GM21619 (cell line): ENCODE measurements at regions not wholly inside any gene's neighbourhood (a gene's known extent, or its start where the extent isn't known, plus 50 kb on each side); places are given as distances from the start of the nearest gene placed in this dataset.
A peak's percentile ranks its signal among the peaks of the same experiment; 100 is the strongest.
"Not testable (repeated sequence)": the region's sequence is repeated elsewhere in the genome, so short reads cannot be mapped to it uniquely, and the experiment has no call there.

ENCODE experiments used
- ATAC-seq: cut with Tn5 transposase; IDR thresholded peaks from one replicate; pipeline ENCODE4 v1.9.1; 2021; ENCODE audit not compliant: unreplicated experiment

DNA sequence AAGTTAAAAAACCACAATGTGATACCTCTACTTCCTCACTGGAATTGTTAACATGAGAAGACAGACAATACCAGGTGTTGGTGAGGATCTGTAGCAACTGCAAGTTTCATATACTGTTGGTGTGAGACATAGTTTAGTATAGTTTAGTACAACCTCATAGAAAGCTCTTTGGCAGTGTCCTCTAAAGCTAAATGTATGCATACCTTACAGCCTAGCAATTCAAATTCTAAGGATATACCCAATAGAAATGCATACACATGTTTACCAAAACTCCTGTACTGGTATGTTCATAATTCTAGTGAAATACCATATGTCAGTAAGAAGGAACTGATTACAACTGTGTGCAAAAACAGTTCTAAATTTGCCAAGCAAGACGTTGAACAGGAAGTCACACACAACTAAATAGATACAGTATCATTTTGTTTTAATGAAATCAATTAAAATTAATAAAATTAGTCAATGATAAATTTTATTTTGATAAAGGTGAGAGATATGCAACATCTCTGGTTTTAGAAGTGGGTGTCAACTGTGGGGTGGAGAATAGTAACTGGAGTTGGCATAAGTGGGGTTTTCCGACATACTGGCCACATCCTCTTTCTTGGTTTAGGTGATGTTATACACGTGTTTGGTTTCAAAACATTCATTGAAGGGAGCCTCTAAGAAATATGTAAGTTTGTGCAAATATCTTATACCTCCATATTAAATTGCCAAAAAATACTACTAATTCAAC, 450.7 kb downstream of the PTPRC start:
- peak; percentile 89 for ATAC-seq

DNA sequence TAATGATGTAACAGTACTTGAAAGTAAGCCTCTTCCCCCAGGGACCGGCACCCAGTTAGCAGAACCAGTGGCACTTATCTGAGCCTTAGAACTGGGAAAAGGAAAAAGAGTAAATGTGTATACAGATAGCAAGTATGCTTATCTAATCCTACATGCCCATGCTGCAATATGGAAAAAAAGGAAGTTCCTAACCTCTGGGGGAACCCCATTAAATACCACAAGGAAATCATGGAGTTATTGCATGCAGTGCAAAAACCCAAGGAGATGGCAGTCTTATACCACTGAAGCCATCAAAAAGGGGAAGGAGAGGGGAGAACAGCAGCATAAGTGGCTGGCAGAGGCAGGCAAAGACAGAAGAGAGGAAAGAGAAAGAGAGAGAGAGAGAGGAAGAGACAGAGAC, 456.8 kb downstream of the PTPRC start:
- not testable (repeated sequence) for ATAC-seq

DNA sequence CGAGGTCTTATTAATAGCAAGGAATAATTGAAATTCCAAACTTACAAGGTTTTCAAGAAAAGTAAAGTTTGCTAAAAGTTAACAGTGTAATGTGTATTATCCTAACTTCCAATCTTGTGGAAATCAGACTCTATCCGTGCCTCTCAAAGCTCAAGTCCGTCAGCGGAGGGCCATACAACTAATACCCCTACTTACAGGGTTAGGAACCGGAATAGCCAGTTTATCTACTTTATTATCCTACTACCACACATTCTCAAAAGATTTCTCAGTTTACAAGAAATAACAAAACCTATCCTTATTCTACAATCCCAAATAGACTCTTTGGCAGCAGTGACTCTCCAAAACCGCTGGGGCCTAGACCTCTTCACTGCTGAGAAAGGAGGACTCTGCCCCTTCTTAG, 457.8 kb downstream of the PTPRC start:
- no peak for ATAC-seq

DNA sequence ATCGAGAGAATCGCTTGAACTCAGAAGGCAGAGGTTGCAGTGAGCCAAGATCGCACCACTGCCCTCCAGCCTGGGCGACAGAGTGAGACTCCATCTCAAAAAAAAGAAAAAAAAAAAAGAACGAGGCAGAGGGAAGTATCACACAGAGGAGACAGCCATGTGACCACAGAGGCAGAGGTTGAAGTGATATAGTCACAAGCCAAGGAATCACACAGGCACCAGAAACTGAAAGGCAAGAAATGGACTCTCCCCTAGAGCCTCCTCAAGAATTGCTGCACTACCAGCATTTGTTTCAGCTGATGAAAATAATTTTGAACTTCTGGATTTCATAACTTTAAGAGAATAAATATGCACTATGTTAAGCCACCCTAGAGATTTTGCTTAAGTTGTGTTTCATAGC, 459.6 kb downstream of the PTPRC start:
- no peak for ATAC-seq

DNA sequence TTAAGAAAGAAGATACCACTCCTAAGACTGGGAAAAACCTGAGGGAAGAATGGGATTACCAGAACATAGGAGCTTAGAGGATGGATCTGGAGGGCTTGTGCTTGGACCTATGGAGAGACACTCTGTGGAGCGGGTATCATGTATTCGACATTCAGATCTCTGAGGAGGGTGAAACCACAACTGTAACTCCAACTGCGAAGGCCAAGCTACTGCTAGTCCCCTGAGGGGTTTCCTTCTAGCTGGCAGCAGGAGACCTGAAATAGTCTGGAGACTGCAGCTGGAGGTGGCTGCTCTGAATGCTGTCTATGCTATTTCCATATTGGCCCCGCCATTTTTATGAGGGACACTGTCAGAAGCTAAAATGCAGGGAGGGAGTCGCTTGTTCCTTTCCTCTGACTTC, 462.3 kb downstream of the PTPRC start:
- no peak for ATAC-seq

DNA sequence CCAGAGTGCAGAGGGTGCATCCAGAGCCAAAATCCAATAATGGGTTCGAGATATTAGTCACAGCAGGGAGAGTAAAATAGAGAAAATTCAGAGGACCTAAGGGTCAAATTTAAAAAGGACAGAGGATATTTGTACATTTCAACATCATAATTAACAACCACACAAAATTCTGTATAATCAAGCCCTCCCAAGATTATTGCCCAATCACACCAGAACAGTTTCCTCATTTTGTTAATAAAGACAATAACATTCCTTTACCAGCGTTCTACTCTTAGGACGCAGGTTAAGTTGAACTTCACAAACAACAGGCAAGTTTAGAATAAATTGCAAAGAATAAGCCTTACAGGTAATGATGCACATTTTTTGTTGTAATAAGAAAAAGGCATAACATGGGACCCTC, 462.8 kb downstream of the PTPRC start:
- ATAC-seq = no peak

DNA sequence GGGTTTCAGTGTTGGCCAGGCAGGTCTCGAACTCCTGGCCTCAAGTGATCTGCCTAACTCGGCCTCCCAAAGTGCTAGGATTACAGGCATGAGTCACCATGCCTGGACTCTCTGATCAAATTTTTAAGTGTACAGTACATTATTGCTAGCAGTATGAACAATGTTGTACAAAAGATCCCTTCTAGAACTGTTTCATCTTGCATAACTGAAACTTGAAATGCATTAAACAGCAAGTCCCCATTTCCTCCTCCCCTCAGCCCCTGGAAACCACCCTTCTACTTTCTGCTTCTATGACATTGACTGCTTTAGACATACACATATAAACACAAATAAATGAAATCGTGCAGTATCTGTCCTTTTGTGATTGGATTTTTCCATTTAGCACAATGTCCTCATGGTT, 463.4 kb downstream of the PTPRC start:
- peak; percentile 69 for ATAC-seq

DNA sequence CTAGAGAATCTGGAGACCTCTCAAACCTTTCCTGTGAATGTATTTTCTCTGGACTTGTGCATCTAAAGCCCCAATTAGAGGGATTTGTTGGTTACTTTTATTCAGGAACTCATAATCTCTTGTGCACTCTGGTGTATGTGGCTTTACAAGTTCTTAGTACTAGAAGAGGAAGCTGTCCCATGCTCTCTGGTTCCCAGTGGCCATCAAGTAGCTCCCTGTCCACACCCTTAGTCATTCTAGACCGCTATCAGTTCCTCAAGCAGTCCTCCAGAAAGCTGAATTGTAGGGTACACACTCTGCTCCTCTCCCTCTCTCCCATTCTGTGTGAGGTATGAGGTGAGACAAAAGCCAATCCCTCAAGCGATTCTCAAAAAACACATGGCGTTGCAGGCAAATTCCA, 470.3 kb downstream of the PTPRC start:
- no peak for ATAC-seq

DNA sequence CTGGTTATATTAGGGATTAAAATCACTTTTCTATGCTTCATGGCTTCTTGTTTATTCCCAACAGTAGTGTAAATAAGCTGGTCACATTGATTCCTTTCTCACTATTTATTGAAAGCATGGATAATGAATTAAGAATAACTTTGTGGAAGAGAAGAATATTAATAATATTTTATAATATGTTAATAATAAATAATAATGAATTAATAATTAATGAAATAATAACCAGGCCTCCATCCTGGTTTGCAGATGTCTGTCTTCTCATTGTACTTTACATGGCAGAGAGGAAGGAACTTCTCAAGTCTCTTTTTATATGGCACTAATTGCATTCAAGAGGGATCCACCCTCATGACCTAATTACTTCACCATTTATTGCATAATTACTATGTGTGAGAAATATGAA, 473.5 kb downstream of the PTPRC start:
- no peak for ATAC-seq

DNA sequence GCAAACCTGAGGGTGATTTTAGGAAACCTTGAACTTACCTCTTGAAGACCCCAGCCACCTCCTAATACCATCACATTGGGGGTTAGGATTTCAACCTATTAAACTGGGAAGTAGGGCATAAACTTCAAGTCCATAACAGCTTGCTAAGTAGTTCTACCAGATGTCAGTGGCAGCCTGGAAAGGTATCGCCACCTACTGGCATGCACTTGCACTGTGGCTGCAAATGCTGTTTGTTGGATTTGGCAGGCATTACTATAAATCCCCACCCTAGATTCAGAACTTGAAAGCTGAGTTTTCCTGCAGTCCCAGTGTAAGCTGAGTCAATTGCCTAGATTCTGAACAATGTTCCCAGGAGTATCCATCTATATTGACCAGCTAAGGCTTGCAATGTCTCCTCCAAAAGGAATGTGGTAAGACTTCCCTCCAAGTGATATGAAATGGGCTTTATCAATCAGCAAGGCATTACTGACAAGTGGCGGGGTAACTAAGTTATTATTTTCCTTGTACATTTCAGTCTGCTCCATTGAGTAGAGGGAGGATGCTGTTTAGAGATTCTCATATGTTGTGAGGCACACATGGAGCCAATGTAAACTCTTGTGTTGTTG, 474.5 kb downstream of the PTPRC start:
- no peak for ATAC-seq

DNA sequence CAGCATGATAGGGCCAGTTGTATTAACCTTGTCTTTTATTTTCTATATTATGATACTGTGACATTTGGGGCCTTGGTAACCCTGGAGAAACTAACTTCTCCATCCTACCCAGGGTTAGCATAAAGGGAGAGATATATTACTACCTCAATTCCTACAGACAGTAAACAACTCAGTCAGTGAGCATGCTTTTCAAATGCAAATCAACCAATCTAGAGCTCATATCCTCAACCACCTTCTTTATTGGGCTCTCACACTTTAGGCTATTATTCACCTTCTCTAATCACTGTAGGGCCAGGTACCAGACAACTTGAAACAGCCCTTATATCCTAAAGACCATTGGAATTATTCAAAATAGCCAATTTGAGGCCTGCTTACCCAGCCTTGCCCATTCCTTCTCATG, 477.6 kb downstream of the PTPRC start:
- no peak for ATAC-seq

DNA sequence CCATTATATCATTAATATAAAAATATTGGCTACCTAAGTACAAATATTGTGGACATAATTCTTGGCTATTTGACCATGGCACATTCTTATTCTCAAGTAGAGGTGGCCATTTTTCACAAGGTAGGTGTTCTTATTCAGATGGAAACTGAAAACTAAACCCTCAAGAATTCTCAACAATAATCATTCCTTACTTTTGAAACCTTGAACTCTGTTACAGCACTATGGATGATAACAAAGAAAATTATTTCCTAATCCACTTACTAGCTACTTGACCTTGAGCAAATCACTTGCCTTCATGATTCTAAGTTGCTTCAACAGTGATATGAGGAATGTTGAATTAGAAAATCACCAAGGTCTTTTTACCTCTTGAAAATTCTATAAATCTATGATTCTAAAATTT, 482.2 kb downstream of the PTPRC start:
- no peak for ATAC-seq

DNA sequence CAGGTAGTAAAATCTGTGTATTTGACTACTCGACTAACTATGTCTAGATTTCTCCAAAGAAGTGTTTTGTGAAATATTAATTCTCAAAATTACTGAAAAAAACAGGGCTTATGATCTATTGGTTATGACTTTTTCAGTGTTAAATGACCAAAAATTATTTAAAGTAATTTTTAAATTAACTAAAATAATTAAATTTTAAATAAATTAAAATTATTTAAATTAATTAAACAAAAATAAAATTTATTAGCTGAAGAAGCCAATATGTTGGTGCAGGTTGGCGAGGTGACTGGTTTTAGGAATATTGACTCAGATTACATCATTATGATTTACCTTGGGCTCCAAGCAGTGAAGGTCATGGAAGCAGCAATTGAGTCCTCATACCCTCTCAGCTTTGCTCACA, 483.2 kb downstream of the PTPRC start:
- no peak for ATAC-seq

DNA sequence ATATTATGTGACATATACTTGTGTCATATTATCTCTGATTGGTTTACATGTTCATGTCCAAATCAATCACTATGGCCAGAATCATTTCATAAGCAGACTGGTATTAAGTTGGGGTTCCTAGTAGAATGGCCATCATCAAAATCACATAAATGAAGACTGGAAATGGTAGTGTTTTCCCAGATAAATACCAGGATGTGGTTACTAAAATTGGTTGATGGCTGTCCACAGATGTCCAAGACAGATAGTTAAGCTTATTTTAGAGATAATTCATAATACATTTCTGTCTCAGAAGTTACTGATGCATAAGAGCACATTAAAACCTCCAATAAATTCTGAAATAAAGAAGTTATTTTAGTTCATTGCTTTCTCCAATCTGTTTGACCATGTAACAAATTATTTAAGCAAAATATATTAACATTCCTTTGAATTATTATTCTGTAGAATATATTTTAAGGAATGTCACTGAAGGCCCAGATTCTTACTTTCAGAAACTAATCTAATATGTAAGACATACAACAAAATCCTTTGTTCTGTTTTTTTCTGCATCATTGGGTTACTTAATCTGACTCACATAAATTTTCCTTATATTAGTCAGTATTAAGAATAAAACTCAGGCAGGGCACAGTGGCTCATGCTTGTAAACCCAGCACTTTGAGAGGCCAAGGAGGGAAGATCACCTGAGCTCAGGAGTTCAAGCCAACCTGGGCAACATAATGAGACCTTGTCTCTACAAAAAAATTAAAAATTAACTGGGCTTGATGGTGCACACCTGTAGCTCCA, 483.9 kb downstream of the PTPRC start:
- ATAC-seq = no peak

DNA sequence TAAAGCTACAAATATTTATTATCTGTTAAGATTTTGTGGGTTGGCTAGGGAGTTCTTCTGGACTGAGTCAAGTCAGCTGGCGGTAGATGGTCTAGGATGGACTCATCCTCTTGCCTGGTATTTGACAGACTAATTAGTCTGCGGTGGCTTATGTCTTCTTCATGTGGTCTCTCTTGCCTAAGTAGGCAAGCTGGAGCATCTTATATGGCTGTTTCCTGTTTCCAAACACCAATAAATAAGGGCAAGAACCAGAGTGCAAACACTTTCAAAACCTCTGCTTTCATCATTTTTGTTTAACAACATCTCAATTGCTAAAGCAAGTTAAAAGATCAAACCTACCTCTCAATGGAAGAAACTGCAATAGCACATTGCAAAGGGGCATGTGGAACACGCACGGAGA, 484.8 kb downstream of the PTPRC start:
- no peak for ATAC-seq

DNA sequence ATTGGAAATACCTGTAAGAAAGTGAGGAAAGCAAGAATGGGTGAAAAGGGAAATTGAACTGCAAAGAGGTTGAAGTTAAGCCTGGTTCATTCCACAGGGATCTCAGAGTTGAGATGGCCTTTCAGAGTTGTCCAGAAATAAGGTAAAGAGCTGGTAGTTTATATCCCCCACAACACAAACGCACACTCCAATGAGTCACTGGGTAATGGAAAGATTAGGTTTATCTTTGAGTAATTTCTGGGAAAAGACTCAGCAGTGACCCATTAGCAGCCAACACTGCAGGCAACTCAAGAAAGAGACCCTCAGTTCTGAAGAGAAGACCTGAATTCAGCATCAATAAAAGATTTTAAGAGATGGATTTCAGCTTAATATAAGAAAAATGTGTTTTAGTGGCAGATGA, 485.5 kb downstream of the PTPRC start:
- no peak for ATAC-seq

DNA sequence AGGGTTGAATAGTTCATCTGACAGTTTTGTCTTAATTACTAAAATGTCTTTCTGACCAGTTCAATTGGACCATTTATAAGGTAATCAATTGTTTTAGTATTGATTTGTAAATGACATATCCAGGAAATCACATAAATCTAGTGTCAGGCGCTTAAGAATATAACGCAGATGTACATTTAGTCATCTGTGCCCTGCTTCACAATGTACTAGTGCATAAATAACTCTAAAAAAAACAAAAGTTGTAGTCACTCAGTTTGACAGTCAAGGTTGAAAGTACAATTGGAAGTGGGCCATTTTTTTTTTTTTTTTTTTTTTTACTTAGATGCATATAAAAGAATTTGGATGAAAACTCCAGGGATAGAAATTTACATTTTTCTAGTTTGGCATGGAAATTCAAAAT, 490.4 kb downstream of the PTPRC start:
- no peak for ATAC-seq

DNA sequence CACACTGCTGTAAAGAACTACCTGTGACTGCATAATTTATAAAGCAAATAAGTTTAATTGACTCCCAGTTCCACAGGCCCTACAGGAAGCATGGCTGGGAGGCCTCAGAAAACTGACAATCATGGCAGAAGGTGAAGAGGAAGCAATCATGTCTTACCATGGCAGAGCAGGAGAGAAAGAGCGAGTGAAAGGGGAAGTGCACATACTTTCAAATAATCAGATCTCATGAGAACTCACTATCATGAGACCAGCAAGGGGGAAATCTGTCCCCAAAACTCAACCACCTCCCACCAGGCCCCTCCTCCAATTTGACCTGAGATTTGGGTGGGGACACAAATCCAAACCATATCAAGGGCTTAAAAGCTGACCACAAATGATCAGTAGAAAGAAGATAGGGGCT, 493.2 kb downstream of the PTPRC start:
- ATAC-seq = no peak

DNA sequence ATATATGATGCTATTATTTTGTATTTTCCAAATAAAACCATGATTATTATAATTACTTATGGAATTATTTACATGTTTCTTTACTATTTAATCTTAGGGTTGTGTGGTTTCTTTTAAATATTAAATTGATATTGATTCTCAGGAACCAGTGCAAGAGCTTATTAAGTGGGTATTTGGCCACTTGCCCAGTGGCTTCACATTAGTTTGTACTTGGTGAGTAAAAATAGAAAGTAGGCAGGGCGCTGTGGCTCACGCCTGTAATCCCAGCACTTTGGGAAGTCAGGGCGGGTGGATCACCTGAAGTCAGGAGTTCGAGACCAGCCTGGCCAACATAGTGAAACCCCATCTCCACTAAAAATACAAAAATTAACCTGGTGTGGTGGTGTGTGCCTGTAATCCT, 497.1 kb downstream of the PTPRC start:
- no peak for ATAC-seq

DNA sequence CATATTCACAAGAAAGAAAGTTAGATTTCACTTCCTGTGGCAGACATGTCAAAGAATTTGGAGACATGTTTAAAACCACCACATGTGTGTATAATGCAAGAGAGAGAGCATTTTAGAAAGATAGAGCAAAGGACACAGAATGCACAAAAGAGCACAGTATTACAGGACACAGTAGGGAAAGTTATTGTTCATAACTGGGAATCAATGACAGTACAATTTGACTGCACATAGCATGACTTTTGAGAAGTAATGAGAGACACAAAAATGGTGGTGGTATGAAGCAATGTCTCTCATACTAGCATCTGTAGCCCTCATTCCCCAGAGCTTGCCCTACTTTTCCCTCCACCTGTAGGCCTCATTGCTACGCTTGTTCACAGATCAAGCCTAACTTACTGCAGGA, 499.2 kb downstream of the PTPRC start:
- no peak for ATAC-seq

DNA sequence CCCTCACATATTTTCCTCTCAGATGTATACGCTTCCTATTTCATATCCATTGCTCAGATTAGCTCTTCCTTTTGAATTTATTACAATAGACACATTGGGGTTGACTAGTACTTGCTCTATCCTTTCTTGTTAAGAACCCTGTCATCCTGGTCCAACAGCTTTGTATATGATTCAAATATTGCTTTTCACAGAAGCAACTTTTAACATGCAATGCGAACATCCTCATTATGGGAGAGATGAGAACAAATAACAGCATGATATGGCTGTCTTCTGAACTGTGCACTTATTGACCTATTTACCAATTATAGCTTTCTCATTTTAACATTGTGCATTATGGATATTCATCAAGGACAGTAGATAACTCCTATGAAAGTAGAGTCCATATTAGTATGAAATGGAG, 510.8 kb downstream of the PTPRC start:
- no peak for ATAC-seq

DNA sequence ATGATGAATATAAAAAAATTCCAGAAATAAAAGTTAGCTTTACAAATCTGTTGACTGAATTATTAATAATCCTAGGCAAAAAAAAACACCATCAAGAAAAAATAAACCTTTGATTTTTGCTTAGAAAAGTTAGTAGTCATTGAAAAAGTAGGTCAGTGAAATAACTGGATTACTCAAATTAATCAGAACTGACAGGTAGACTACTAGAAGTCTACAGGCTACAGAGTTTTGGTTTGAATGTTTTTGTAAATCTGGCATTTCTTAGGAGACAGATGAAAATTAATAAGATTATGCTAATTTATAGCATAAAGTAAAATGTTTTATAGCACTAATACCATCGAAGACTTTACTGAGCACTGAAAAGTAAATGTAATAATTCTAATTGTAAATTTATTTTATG, 511.9 kb downstream of the PTPRC start:
- ATAC-seq = no peak
